Retinal pigment epithelial cell (primary cell): ENCODE measurements at regions not wholly inside any gene's neighbourhood (a gene's known extent, or its start where the extent isn't known, plus 50 kb on each side); places are given as distances from the start of the nearest gene placed in this dataset.

Source experiments
- DNase-seq: peaks from one replicate; pipeline ENCODE4 v3.0.0-alpha.2; 2010; ENCODE audit warnings: low read depth
- H3K4me3 ChIP-seq: 2 replicates; pipeline ENCODE4 v1.5.1; 2011; ENCODE audit warnings: mild to moderate bottlenecking, low read length, control low read depth, moderate library complexity
- TF ChIP-seq, protein P1 (sequence below): conservative IDR thresholded peaks from 2 replicates; pipeline ENCODE4 v1.5.1; 2011; ENCODE audit warnings: low read depth, low read length, control low read depth, inconsistent platforms

DNA sequence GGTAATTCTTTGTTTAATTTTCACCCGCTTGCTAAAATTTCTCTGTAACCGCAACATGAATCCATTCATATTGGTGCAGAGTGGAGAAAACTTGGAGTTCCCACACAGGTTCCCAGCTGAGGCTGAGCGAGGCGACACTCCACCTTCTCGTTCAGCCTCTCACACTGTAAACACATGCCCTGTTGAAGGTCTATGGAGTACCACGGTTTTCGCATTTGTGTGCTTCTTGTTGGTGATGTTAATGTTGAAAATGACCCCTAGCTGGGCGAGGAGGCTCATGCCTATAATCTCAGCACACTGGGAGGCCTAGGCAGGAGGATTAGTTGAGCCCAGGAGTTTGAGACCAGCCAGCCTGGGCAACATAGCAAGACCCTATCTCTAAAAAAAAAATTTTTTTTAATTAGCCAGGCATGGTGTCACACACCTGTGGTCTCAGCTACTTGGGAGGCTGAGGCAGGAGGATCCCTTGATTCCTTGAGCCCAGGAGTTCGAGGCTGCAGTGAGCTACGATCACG, 67.2 kb downstream of the ARHGEF18 start:
- no peak for DNase-seq
- no peak overlapping the region for H3K4me3 ChIP-seq
- TF ChIP-seq, protein P1, sequence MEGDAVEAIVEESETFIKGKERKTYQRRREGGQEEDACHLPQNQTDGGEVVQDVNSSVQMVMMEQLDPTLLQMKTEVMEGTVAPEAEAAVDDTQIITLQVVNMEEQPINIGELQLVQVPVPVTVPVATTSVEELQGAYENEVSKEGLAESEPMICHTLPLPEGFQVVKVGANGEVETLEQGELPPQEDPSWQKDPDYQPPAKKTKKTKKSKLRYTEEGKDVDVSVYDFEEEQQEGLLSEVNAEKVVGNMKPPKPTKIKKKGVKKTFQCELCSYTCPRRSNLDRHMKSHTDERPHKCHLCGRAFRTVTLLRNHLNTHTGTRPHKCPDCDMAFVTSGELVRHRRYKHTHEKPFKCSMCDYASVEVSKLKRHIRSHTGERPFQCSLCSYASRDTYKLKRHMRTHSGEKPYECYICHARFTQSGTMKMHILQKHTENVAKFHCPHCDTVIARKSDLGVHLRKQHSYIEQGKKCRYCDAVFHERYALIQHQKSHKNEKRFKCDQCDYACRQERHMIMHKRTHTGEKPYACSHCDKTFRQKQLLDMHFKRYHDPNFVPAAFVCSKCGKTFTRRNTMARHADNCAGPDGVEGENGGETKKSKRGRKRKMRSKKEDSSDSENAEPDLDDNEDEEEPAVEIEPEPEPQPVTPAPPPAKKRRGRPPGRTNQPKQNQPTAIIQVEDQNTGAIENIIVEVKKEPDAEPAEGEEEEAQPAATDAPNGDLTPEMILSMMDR = no peak

DNA sequence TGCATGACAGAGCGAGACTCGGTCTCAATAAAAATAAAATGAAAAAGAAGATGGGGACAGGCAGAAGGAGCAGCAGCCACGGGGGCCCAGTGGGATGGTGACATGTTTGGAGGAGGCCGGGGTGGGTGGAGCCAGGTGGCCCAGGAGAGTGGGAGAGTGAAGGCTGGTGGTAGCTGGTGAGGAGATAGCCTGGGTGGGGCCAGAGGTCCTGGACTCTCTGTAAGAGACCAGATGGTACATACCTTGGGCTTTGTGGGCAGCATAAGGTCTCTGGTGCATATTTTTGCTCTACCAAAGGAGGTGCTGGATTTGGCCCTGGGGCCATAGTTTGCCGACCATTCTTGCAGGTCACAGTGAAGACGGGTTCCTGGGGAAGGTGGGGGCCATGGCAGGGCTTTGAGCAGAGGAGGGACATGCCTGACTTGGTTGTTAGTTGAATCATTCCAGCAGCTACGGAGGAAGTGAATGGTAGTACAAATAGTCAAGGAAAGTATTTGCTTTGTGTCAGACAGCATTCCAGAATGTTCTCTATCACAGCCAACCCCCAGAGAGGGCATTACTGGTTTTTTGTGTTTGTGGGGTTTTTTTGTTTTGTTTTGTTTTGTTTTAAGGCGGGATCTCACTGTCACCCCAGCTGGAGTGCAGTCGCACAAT, 69.1 kb downstream of the ARHGEF18 start:
- no peak for DNase-seq
- H3K4me3 ChIP-seq = no peak overlapping the region
- TF ChIP-seq, protein P1 = no peak

DNA sequence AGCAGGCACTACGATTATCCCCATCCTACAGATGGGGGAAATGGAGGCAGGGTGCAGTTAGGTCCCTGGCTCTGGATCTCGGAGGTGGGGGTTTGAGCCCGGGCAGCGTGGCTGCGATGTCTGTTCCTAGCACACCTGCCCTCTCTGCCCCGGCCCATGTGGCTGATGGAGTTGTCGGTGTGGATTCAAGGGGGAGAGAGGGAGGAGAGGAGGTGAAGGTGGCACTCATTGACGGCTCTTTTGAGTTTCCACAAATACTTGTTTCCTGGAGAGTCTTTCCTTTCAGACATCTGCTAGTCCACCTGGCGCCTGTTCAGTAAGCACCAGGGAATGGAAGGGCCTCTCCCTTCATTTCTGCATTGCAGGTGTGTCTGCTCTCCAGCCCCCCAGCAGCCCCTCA, 69.9 kb downstream of the ARHGEF18 start:
- no peak for DNase-seq
- TF ChIP-seq, protein P1 = no peak
- no peak overlapping the region for H3K4me3 ChIP-seq

DNA sequence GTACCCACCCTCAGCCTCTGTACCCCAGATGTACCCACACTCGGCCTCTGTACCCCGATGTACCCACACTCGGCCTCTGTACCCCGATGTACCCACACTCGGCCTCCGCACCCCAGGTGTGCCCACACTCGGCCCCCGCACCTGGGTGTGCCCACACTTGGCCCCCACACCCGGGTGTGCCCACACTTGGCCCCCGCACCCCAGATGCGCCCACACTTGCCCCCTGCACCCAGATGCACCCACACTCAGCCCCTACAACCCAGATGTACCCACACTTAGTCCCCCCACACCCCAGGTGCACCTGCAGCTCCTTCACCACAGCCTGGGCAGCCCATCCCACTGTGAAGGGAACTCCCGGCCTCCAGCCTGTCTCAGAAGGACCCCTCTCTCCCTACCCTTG, 69.7 kb downstream of the PEX11G start:
- no peak for DNase-seq
- TF ChIP-seq, protein P1 = no peak
- no peak overlapping the region for H3K4me3 ChIP-seq

DNA sequence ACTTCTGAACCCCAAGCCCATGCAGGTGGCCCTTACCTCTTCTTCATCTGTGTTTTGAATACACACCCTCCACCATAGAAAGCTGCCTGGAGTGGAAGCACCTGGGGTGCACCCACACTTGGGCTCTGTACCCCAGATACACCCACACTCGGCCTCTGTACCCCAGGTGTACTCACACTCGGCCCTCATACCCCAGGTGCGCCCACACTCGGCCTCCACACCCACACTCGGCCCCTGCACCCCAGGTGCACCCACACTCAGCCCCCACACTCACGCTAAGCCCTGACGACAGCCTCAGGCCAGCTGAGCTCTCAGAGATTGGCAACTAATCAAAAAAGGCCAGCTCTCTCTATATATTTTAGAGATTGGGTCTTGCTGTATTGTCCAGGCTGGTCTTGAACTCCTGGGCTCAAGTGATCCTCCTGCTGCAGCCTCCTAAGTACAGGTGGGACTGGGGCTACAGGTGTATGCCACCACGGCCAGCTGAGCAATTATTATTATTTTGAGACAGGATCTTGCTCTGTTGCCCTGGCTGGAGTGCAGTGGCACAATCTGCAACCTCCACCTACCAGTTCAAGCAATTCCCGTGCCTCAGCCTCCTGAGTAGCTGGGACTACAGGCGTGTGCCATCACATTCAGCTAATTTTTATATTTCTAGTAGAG, 68.9 kb downstream of the PEX11G start:
- TF ChIP-seq, protein P1 = no peak
- no peak for DNase-seq
- H3K4me3 ChIP-seq = no peak overlapping the region

DNA sequence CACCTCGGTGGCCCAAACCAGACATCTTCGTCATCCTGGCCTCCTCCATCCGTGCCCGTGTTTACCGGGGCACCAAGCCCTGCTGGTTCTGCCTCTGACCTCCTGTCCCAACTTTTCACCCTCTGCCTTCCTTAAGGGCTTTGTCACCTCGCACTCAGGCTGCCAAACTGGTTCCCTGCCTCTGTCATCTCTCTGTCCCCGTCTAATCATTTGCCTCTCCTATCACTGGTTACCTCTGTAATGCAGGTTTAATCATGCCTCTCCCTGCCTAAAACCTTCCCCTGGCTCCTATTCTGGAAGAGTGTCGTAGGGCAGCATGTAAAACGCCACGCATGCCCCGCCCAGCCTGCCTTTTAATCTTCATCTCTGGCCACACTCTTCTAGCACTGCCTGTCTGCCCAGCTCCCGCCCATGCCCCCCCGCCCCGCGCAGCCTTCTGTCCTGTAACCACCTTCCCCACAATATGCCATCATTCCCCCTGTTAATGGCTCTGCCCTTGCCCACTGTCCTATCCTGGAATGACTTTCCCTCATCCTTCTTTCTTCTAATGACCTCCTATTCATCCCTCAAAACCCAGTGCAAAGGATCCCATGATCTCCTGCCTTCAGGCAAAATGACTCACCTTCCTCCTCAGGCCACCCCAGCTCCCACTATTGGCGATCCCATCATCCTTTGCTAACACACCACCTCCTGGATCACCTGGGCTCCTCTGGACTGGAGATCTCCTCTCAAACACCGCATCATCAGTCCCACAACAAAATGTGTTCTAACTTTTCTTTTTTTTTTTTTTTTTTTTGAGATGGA, 66.7 kb downstream of the PEX11G start:
- H3K4me3 ChIP-seq = no peak overlapping the region
- no peak for DNase-seq
- TF ChIP-seq, protein P1 = no peak
